H9 (cell line): ENCODE measurements at regions not wholly inside any gene's neighbourhood (a gene's known extent, or its start where the extent isn't known, plus 50 kb on each side); places are given as distances from the start of the nearest gene placed in this dataset.

Experiments used
- DNase-seq: peaks from one replicate; pipeline ENCODE4 v3.0.0-alpha.2; 2017
- H2AFZ ChIP-seq: one replicate; pipeline ENCODE4 v1.6.1; 2013; ENCODE audit warnings: mild to moderate bottlenecking, low read length, control low read depth, moderate library complexity
- H2AK5ac ChIP-seq: 2 replicates; pipeline ENCODE4 v1.6.1; 2013; ENCODE audit warnings: low read length, control low read depth, mixed read lengths; ENCODE audit not compliant: insufficient read length
- H2BK120ac ChIP-seq: one replicate; pipeline ENCODE4 v1.6.1; 2013; ENCODE audit warnings: low read depth, mild to moderate bottlenecking, low read length, control low read depth, inconsistent platforms; ENCODE audit not compliant: poor library complexity, severe bottlenecking
- H2BK12ac ChIP-seq: 2 replicates; pipeline ENCODE4 v1.6.1; 2013; ENCODE audit warnings: low read length, control low read depth, mixed read lengths, low read depth; ENCODE audit not compliant: insufficient read length
- H2BK15ac ChIP-seq: 2 replicates; pipeline ENCODE4 v1.6.1; 2013; ENCODE audit warnings: low read depth, low read length, control low read depth
- H2BK20ac ChIP-seq: one replicate; pipeline ENCODE4 v1.6.1; 2013; ENCODE audit warnings: low read depth, mild to moderate bottlenecking, low read length, control low read depth, inconsistent platforms; ENCODE audit not compliant: poor library complexity, severe bottlenecking
- H2BK5ac ChIP-seq: 2 replicates; pipeline ENCODE4 v1.6.1; 2013; ENCODE audit warnings: low read length, control low read depth, mixed read lengths; ENCODE audit not compliant: insufficient read length
- H3K14ac ChIP-seq: 2 replicates; pipeline ENCODE4 v1.6.1; 2013; ENCODE audit warnings: low read length, control low read depth; ENCODE audit not compliant: insufficient read depth
- H3K18ac ChIP-seq: 2 replicates; pipeline ENCODE4 v1.6.1; 2013; ENCODE audit warnings: low read depth, mild to moderate bottlenecking, mixed read lengths, low read length, control low read depth; ENCODE audit not compliant: insufficient read length
- H3K23ac ChIP-seq: 2 replicates; pipeline ENCODE4 v1.6.1; 2013; ENCODE audit warnings: low read length, control low read depth, mixed read lengths, low read depth; ENCODE audit not compliant: insufficient read length
- H3K23me2 ChIP-seq: 2 replicates; pipeline ENCODE4 v1.6.1; 2013; ENCODE audit warnings: low read depth, mild to moderate bottlenecking, mixed read lengths, low read length, control low read depth; ENCODE audit not compliant: insufficient read length, poor library complexity, severe bottlenecking
- H3K27ac ChIP-seq: 2 replicates; pipeline ENCODE4 v1.5.1; 2013; ENCODE audit warnings: low read length, control low read depth, mixed read lengths, low read depth; ENCODE audit not compliant: insufficient read length
- H3K27me3 ChIP-seq: 2 replicates; pipeline ENCODE4 v1.6.1; 2013; ENCODE audit warnings: low read length, control low read depth, inconsistent platforms; ENCODE audit not compliant: insufficient read depth
- H3K4ac ChIP-seq: 2 replicates; pipeline ENCODE4 v1.6.1; 2013; ENCODE audit warnings: low read depth, mild to moderate bottlenecking, control low read depth, inconsistent platforms, low read length, moderate library complexity
- H3K4me1 ChIP-seq: 2 replicates; pipeline ENCODE4 v1.6.1; 2013; ENCODE audit warnings: low read length, control low read depth, inconsistent platforms; ENCODE audit not compliant: insufficient read depth
- H3K4me2 ChIP-seq: 2 replicates; pipeline ENCODE4 v1.6.1; 2013; ENCODE audit warnings: low read length, control low read depth, mixed read lengths; ENCODE audit not compliant: insufficient read length, insufficient read depth
- H3K56ac ChIP-seq: 2 replicates; pipeline ENCODE4 v1.6.1; 2013; ENCODE audit warnings: low read depth, mild to moderate bottlenecking, mixed read lengths, low read length, control low read depth; ENCODE audit not compliant: insufficient read length
- H3K79me1 ChIP-seq: 2 replicates; pipeline ENCODE4 v1.6.1; 2013; ENCODE audit warnings: low read depth, mild to moderate bottlenecking, moderate library complexity, low read length, control low read depth, inconsistent platforms; ENCODE audit not compliant: insufficient read depth, poor library complexity, severe bottlenecking
- H3K79me2 ChIP-seq: 2 replicates; pipeline ENCODE4 v1.6.1; 2013; ENCODE audit warnings: low read length, control low read depth, inconsistent platforms; ENCODE audit not compliant: insufficient read depth
- H3K9ac ChIP-seq: 2 replicates; pipeline ENCODE4 v1.6.1; 2013; ENCODE audit warnings: low read length, control low read depth, mixed read lengths; ENCODE audit not compliant: insufficient read length; ENCODE audit errors: extremely low read depth
- H3K9me3 ChIP-seq: one replicate; pipeline ENCODE4 v1.6.1; 2013; ENCODE audit warnings: low read depth, low read length, inconsistent platforms; ENCODE audit not compliant: control insufficient read depth
- H3T11ph ChIP-seq: one replicate; pipeline ENCODE4 v1.6.1; 2013; ENCODE audit warnings: mild to moderate bottlenecking, low read length, control low read depth, inconsistent platforms
- H4K20me1 ChIP-seq: one replicate; pipeline ENCODE4 v1.6.1; 2013; ENCODE audit not compliant: control insufficient read depth, insufficient read length, insufficient read depth
- H4K5ac ChIP-seq: 2 replicates; pipeline ENCODE4 v1.6.1; 2013; ENCODE audit warnings: low read depth, mild to moderate bottlenecking, mixed read lengths, low read length, control low read depth; ENCODE audit not compliant: insufficient read length
- H4K8ac ChIP-seq: replicated peaks from 2 replicates; pipeline ENCODE4 v1.6.1; 2013; ENCODE audit warnings: low read length, control low read depth, mixed read lengths, low read depth; ENCODE audit not compliant: insufficient read length
- H4K91ac ChIP-seq: 2 replicates; pipeline ENCODE4 v1.6.1; 2013; ENCODE audit warnings: low read depth, mild to moderate bottlenecking, moderate library complexity, mixed read lengths, low read length, control low read depth; ENCODE audit not compliant: insufficient read length
- H3K27ac Mint-ChIP-seq, 3 experiments: 2 replicates in 2 of 3; 3 replicates in 1 of 3; pipeline ENCODE4 v1.8.0; 2020 to 2021; ENCODE audit warnings: mixed read lengths in 3 of 3, mild to moderate bottlenecking in 1 of 3, moderate library complexity in 1 of 3
- H3K27me3 Mint-ChIP-seq: 2 replicates; pipeline ENCODE4 v1.8.0; 2021; ENCODE audit warnings: low read depth, mild to moderate bottlenecking, moderate library complexity, mixed read lengths
- H3K36me3 Mint-ChIP-seq, 3 experiments: 2 replicates in 2 of 3; 3 replicates in 1 of 3; pipeline ENCODE4 v1.8.0; 2020 to 2021; ENCODE audit warnings: low read depth in 3 of 3, mixed read lengths in 3 of 3; ENCODE audit not compliant: insufficient read depth in 1 of 3
- H3K4me1 Mint-ChIP-seq, 2 experiments: 2 replicates each; pipeline ENCODE4 v1.8.0; 2020; ENCODE audit warnings: mixed read lengths in 2 of 2
- H3K4me3 Mint-ChIP-seq, 2 experiments: 2 replicates in 1 of 2; 3 replicates in 1 of 2; pipeline ENCODE4 v1.8.0; 2020 to 2021; ENCODE audit warnings: mild to moderate bottlenecking in 2 of 2, mixed read lengths in 2 of 2, moderate library complexity in 1 of 2
- H3K9me3 Mint-ChIP-seq, 2 experiments: 2 replicates in 1 of 2; 3 replicates in 1 of 2; pipeline ENCODE4 v1.8.0; 2020; ENCODE audit warnings: mild to moderate bottlenecking in 2 of 2, mixed read lengths in 2 of 2, moderate library complexity in 1 of 2
- WGBS: extraction: QIAGEN DNeasy Blood & Tissue Kit; methylation state at CpG from one replicate; pipeline ENCODE4 v1.1.7; 2013; ENCODE audit warnings: missing lambda C conversion rate, low lambda C conversion rate, mixed read lengths; ENCODE audit not compliant: insufficient read length; ENCODE audit errors: extremely low coverage; 5-methylcytosine and 5-hydroxymethylcytosine counted together
- TF ChIP-seq, protein P1 (sequence below): fragments of 200-600 bp; sonication (generic); conservative IDR thresholded peaks from 3 replicates; pipeline ENCODE4 v1.8.0; 2021; ENCODE audit warnings: antibody characterized with exemption, mild to moderate bottlenecking

DNA sequence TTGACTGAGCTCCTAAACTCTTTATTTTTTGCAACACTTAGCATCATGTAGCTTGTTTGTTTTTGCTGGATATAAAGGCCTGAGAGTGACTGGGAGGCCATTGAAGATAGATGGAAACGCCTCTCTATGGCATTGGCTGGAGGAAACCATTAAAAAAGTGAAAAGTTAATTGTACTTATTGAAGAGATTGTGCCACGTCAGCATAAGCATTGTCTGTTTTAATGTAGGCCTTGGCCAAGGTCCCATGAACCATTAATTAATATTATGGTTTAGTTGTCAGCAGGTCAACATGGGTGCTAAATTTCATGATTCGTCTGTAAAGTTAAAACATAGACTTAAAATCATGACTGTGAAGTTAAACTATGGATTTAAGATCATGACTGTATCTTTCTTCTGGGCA lies 178.6 kb downstream of the GATA3 start:
- Histone ChIP-seq H2BK12ac (no peak overlapping the region), H4K5ac (no peak overlapping the region), H3K9me3 (no peaks in the 10 kb centered on the region), H2BK15ac (no peak overlapping the region), H3K79me2 (no peaks in the 10 kb centered on the region), H4K91ac (no peak overlapping the region), H3K4me1 (no peaks in the 10 kb centered on the region), H3K14ac (no peak overlapping the region), H3K79me1 (no peaks in the 10 kb centered on the region), H3K23me2 (no peaks in the 10 kb centered on the region), H2AFZ (no peak overlapping the region), H3K23ac (no peak overlapping the region), H3K56ac (no peak overlapping the region), H3K9ac (no peak overlapping the region), H4K8ac (no peak overlapping the region), H2BK5ac (no peak overlapping the region), H2BK120ac (no peak overlapping the region), H3K27me3 (no peaks in the 10 kb centered on the region), H3K18ac (no peak overlapping the region), H3T11ph (no peak overlapping the region), H3K4me2 (no peak overlapping the region), H2BK20ac (no peak overlapping the region), H3K27ac (no peak overlapping the region), H4K20me1 (no peaks in the 10 kb centered on the region), H2AK5ac (no peak overlapping the region), H3K4ac (no peak overlapping the region)
- TF ChIP-seq, protein P1, sequence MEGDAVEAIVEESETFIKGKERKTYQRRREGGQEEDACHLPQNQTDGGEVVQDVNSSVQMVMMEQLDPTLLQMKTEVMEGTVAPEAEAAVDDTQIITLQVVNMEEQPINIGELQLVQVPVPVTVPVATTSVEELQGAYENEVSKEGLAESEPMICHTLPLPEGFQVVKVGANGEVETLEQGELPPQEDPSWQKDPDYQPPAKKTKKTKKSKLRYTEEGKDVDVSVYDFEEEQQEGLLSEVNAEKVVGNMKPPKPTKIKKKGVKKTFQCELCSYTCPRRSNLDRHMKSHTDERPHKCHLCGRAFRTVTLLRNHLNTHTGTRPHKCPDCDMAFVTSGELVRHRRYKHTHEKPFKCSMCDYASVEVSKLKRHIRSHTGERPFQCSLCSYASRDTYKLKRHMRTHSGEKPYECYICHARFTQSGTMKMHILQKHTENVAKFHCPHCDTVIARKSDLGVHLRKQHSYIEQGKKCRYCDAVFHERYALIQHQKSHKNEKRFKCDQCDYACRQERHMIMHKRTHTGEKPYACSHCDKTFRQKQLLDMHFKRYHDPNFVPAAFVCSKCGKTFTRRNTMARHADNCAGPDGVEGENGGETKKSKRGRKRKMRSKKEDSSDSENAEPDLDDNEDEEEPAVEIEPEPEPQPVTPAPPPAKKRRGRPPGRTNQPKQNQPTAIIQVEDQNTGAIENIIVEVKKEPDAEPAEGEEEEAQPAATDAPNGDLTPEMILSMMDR = no peak
- Mint-ChIP-seq H3K9me3 (no peaks in the 10 kb centered on the region), H3K36me3 (no peaks in the 10 kb centered on the region), H3K4me3 (no peak overlapping the region), H3K27ac (no peak overlapping the region), H3K4me1 (no peaks in the 10 kb centered on the region), H3K27me3 (peaks cover 16% of the 10 kb centered on the region)
- WGBS = no CpG with 5 or more reads among the region's 3 CpGs
- DNase-seq = no peak
